GM23248 (cell line): ENCODE measurements at regions not wholly inside any gene's neighbourhood (a gene's known extent, or its start where the extent isn't known, plus 50 kb on each side); places are given as distances from the start of the nearest gene placed in this dataset.
A peak's percentile ranks its signal among the peaks of the same experiment; 100 is the strongest.
"Not testable (repeated sequence)": the region's sequence is repeated elsewhere in the genome, so short reads cannot be mapped to it uniquely, and the experiment has no call there.

Source experiments
- DNase-seq: peaks from one replicate; pipeline ENCODE4 v3.0.0-alpha.2; 2015
- H2AFZ ChIP-seq: fragments of 200-600 bp; sonication (generic); 2 replicates; pipeline ENCODE4 v1.6.1; 2016; ENCODE audit warnings: antibody characterized with exemption
- H3F3A ChIP-seq: fragments of 200-600 bp; sonication (generic); 2 replicates; pipeline ENCODE4 v1.6.1; 2016; ENCODE audit warnings: mild to moderate bottlenecking, antibody characterized with exemption, mixed run types; ENCODE audit not compliant: insufficient read depth
- H3K27ac ChIP-seq: fragments of 200-600 bp; sonication (generic); 2 replicates; pipeline ENCODE4 v1.5.1; 2016; ENCODE audit warnings: mild to moderate bottlenecking
- H3K27me3 ChIP-seq: fragments of 200-600 bp; sonication (generic); replicated peaks from 2 replicates; pipeline ENCODE4 v1.6.1; 2016; ENCODE audit warnings: mild to moderate bottlenecking; ENCODE audit not compliant: insufficient read depth
- H3K36me3 ChIP-seq: fragments of 200-600 bp; sonication (generic); 2 replicates; pipeline ENCODE4 v1.6.1; 2016; ENCODE audit warnings: low read depth, mild to moderate bottlenecking
- H3K4me1 ChIP-seq: fragments of 200-600 bp; sonication (generic); 2 replicates; pipeline ENCODE4 v1.6.1; 2016; ENCODE audit warnings: mild to moderate bottlenecking; ENCODE audit not compliant: insufficient read depth
- H3K4me2 ChIP-seq: fragments of 200-600 bp; sonication (generic); one replicate; pipeline ENCODE4 v1.6.1; 2016; ENCODE audit warnings: mild to moderate bottlenecking; ENCODE audit not compliant: unreplicated experiment
- H3K4me3 ChIP-seq: fragments of 200-600 bp; sonication (generic); 2 replicates; pipeline ENCODE4 v1.5.1; 2016; ENCODE audit warnings: mild to moderate bottlenecking
- H3K79me2 ChIP-seq: fragments of 200-600 bp; sonication (generic); 2 replicates; pipeline ENCODE4 v1.6.1; 2016; ENCODE audit warnings: mild to moderate bottlenecking; ENCODE audit not compliant: insufficient read depth
- H3K9ac ChIP-seq: fragments of 200-600 bp; sonication (generic); 2 replicates; pipeline ENCODE4 v1.6.1; 2016; ENCODE audit warnings: mild to moderate bottlenecking
- H3K9me2 ChIP-seq: fragments of 200-600 bp; sonication (generic); 2 replicates; pipeline ENCODE4 v1.6.1; 2016; ENCODE audit warnings: mixed run types, mild to moderate bottlenecking, moderate library complexity; ENCODE audit not compliant: insufficient read depth
- H3K9me3 ChIP-seq: fragments of 200-600 bp; sonication (generic); one replicate; pipeline ENCODE4 v1.6.1; 2017; ENCODE audit warnings: low read depth
- H4K20me1 ChIP-seq: fragments of 200-600 bp; sonication (generic); 2 replicates; pipeline ENCODE4 v1.6.0; 2016; ENCODE audit not compliant: insufficient read depth
- WGBS, 2 experiments: methylation state at CpG; one replicate each; pipeline ENCODE4 v1.1.6; 2015 to 2017; ENCODE audit warnings: low lambda C conversion rate in 2 of 2, low coverage in 1 of 2; ENCODE audit errors: missing lambda C conversion rate in 2 of 2; 5-methylcytosine and 5-hydroxymethylcytosine counted together
- in situ Hi-C: fragments of 300-500 bp; cut with MboI; formaldehyde crosslinking; loops from 2 replicates; pipeline ENCODE4 v1.15.0; 2020

DNA sequence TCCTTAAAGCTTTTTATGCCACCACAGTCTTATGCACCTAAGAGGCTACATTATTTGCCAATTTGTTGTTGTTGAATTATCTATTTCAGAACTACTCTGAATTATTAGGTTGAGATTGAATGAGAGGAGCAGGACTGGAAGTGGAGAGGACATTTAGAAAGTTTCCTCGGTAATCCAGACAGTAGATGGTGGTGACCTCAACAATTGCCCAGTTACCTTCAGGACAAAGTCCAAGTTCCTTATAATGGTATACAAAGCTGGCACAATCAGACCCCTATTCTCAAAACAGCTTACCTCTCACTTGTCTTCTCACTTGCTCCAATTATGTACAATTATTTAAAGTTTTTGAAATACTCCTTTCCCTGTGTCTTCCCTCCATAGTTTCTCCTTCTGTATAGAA, 93.3 kb upstream of the NBPF9 start:
- H3K4me3 ChIP-seq, H3K79me2 ChIP-seq, H3K27me3 ChIP-seq, in situ Hi-C loops, H4K20me1 ChIP-seq, H2AFZ ChIP-seq, H3K4me1 ChIP-seq, H3K9me2 ChIP-seq, H3F3A ChIP-seq, H3K27ac ChIP-seq, H3K36me3 ChIP-seq, H3K9ac ChIP-seq, H3K4me2 ChIP-seq, DNase-seq, H3K9me3 ChIP-seq: not testable (repeated sequence)
- 100% methylated on average over 1 of the region's 1 CpG for WGBS, 2 experiments

DNA sequence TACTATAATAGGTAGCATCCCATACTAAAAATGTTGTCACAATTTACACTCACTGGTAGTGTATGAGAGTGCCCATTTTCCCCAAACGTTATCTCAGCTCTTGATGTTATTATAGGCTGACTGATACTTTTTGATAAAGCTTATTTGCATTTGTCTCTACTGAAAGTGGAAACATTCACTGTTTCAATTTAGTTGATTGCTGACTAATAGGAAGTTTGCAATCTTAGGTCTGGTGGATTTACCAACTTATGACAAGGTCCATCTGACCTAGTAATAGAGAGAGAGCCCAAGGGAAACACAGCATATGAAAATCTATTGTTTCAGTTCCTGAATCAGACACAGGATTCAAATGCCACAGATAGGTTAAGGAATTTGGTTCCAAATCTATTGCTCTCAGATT, 97.2 kb upstream of the NBPF9 start:
- H3F3A ChIP-seq, H2AFZ ChIP-seq, H3K9me2 ChIP-seq, H3K36me3 ChIP-seq, H3K9me3 ChIP-seq, H3K4me1 ChIP-seq, H3K4me3 ChIP-seq, in situ Hi-C loops, H4K20me1 ChIP-seq, H3K27me3 ChIP-seq, H3K9ac ChIP-seq, H3K79me2 ChIP-seq: not testable (repeated sequence)
- peak overlapping the region; percentile 4; the same call in 1 of the 2 replicates for H3K27ac ChIP-seq
- DNase-seq, result peak; percentile 73
- peak overlapping the region; percentile 19 for H3K4me2 ChIP-seq
- WGBS, 2 experiments, result 70 to 73% methylated on average over 1 of the region's 1 CpG

DNA sequence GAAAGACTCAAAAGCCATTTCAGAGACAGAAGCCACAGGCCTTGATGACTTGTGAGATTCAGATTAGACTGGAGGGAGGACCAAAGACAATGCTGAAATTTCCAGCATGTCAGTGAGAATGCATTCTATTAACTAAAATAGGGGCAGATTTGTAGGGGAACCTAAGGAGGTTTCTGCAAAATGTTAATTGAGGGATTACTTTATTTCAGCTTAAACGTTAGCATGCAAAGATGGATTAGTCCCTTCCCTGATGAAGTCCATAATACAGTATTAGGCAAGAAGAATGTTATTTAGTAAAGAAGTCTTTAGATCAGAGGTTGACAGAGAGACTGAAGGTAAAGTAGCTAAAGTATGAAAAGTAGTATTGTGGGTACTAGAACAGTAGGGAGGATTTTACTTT, 98.9 kb upstream of the NBPF9 start:
- H3K27me3 ChIP-seq, H3K9me2 ChIP-seq, H3K4me3 ChIP-seq, H3K9me3 ChIP-seq, H3K36me3 ChIP-seq, in situ Hi-C loops, H4K20me1 ChIP-seq, H2AFZ ChIP-seq, H3K4me2 ChIP-seq, H3F3A ChIP-seq, DNase-seq, H3K4me1 ChIP-seq, H3K79me2 ChIP-seq, H3K9ac ChIP-seq, H3K27ac ChIP-seq: not testable (repeated sequence)
- 36% methylated on average over 1 of the region's 1 CpG; no CpG with 5 or more reads in 1 of the 2 experiments for WGBS, 2 experiments

- WGBS, 2 experiments, result 85 to 93% methylated on average over 2 of the region's 2 CpGs
- DNase-seq, in situ Hi-C loops, H2AFZ ChIP-seq, H3K4me3 ChIP-seq, H3K4me2 ChIP-seq, H3K9me2 ChIP-seq, H4K20me1 ChIP-seq, H3K27me3 ChIP-seq, H3K27ac ChIP-seq, H3K4me1 ChIP-seq, H3K9ac ChIP-seq, H3K36me3 ChIP-seq, H3F3A ChIP-seq, H3K9me3 ChIP-seq, H3K79me2 ChIP-seq: not testable (repeated sequence)
Observed at GRCh38 chr1:149204396-149204795, 101.0 kb upstream of the NBPF9 start.

DNA sequence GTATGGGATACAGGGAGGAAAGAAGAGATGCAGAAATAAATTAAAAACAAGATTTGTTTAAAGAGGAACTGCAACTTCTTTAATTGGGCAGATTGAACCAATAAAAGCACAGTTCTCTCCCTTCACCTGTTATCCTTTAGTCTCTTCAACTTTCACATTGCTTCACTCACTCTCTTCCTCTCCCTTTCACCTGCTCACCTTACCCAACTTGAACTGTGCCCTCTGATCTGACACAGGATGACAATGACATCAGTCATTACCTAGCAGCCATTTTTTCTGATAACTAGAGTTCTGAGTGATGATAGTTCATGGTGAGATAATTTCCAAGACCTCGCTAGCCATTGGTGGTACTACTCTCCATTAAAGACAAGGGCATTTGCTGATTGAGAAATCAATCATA, 105.5 kb upstream of the NBPF9 start:
- in situ Hi-C loops, H3K4me3 ChIP-seq, H3K4me2 ChIP-seq, H3K9me3 ChIP-seq, H3K4me1 ChIP-seq, H4K20me1 ChIP-seq, H3K27ac ChIP-seq, H3K9ac ChIP-seq, H3F3A ChIP-seq, DNase-seq, H2AFZ ChIP-seq, H3K79me2 ChIP-seq, H3K27me3 ChIP-seq, H3K9me2 ChIP-seq, H3K36me3 ChIP-seq: not testable (repeated sequence)
- no CpG with 5 or more reads among the region's 1 CpG for WGBS, 2 experiments

DNA sequence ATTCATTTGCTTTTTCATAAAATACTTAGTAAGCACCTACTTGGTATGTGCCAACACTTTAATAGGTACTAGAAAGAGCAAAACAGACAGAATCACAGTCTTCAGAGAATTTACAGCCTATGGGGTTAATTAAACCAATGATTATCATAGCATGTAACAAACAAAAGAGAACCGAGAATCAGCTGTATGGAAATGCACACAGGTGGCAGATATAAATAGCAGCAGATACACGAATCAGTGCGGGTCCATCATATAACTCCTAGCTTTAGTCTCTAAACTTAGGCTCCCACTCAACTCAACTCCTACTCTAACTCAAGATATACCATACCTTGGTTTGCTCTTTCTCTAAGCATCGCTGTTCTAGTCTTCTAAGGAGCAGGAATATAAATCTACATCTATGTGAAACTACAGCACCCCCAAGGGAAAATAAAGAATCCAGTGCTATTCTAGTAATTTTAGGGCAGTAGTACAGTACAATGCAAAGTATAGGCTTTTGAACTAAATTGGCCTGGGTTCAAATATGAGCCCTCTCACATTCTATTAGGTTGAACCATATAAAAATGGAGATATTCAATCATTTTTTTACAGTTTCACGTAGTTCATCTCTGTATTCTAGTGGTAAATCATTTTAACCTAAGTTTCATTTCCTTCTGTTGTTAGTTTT, 108.5 kb upstream of the NBPF9 start:
- 100% methylated on average over 1 of the region's 5 CpGs for WGBS, 2 experiments
- H2AFZ ChIP-seq, in situ Hi-C loops: not testable (repeated sequence)

GRCh38 chr1:149212946-149213345, 109.6 kb upstream of the NBPF9 start:
- H3F3A ChIP-seq, H2AFZ ChIP-seq, H3K79me2 ChIP-seq, H3K9ac ChIP-seq, H3K4me3 ChIP-seq, DNase-seq, H3K27me3 ChIP-seq, H3K4me2 ChIP-seq, H3K9me3 ChIP-seq, H3K36me3 ChIP-seq, H4K20me1 ChIP-seq, in situ Hi-C loops, H3K27ac ChIP-seq, H3K4me1 ChIP-seq, H3K9me2 ChIP-seq: not testable (repeated sequence)
- WGBS, 2 experiments, result 0% methylated on average over 1 of the region's 3 CpGs; no CpG with 5 or more reads in 1 of the 2 experiments

More for the DNA sequence above, 108.5 kb upstream of the NBPF9 start:
- not testable (repeated sequence) for H3F3A ChIP-seq, H3K27ac ChIP-seq, H3K9ac ChIP-seq, H3K4me3 ChIP-seq, H3K9me3 ChIP-seq, H3K4me1 ChIP-seq, DNase-seq, H3K4me2 ChIP-seq, H3K36me3 ChIP-seq, H3K79me2 ChIP-seq, H4K20me1 ChIP-seq, H3K27me3 ChIP-seq, H3K9me2 ChIP-seq

GRCh38 chr1:149213673-149214072, 110.3 kb upstream of the NBPF9 start:
- H3K9ac ChIP-seq, H3K27me3 ChIP-seq, H3K27ac ChIP-seq, H4K20me1 ChIP-seq, in situ Hi-C loops, H3K4me3 ChIP-seq, H3K9me2 ChIP-seq, H3K4me2 ChIP-seq, H3K79me2 ChIP-seq, H3K36me3 ChIP-seq, DNase-seq, H3K9me3 ChIP-seq, H3F3A ChIP-seq, H2AFZ ChIP-seq, H3K4me1 ChIP-seq: not testable (repeated sequence)
- WGBS, 2 experiments, result no CpG with 5 or more reads among the region's 2 CpGs
